ENCODE measurements at regions not wholly inside any gene's neighbourhood (a gene's known extent, or its start where the extent isn't known, plus 50 kb on each side); places are given as distances from the start of the nearest gene placed in this dataset.

DNA sequence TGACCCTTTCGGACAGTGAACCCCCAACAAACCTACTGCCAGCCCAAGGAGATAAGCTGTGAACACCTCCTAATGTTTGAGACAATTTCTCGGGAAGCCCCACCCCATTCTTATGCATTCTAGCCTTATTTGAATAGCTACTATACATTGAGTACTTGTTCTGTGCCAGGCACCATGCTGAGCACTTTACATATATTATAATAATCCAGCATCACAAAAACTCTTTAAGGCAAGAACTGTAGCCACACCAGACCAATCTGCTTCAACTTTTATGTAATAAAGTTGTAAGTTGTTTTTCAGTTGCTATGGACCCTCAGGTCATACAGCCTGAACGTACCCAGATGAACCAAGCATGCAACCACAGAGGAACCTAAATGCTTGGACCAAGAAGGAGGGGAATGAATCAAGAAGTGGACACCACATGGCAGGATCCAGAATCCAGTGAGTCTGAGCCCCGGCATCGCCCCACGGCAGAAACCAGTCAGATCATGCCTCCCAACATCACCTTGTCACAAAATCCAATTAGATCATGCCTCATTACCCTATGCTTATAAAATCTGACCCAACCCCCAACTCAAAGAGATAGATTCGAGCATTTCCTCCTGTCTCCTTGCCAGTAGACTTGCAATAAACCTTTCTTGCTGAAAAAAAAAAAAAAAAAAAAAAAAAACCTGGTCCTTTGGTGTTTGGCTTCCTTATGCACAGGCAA, 225.0 kb downstream of the QDPR start:
- no peak for DNase-seq

DNA sequence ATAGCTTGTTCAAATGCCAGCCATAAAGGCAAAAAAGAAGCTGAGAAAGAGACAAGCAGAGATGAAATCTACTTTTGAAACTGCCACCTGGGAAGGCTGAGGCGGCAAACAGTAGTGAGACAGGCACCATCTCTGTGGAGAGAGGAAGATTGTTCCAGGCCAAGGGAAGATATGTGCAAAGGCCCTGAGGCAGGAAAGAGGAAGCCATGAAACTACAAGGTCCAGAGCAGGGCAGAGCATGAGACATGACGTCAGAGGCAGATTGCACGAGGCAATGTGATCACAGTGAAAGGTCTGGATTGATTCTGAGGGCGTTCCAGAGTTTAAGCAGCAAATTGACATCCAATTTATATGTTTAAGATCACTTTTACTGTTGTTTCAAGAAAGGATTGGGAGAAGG, 226.1 kb downstream of the QDPR start:
- DNase-seq = no peak

DNA sequence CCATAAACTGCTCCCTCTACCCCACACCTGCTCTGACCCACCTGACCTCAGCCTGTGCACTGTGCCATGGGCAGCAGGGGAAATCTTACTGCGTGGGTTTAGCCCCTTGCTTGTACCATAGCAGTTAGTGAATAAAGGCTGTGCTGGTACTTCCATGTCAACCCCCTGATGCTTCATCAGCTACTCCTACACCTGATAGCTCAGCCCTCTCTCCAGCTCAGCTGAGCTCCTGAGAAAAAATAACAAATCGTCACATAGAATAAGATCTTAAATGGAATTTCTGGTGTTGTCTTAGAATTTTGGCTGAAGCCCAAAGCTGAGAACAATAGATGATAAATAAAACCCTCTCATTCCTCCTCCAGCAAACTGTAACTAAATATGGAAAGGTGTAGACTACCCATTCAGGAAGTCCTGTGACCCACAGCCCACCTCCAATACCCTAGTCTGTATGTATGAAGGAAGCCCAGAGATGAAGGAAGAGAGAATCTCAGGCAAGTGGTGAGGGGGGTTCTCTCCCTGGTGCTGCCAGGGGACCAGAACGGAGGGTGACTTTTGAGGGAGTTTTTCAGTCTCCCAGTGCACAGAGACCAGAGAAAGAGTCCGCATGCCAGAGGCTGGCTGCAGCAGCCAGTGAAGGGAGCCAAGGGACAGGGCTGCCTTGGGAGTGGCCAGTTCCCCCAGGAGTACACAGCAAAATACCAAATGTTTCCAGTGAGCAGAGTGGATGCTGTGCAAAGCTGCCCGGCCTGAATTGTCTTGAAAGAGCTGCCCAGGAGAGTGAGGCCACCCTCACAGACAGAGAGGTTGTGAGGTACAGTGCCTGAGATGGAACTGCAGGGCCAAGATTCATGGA, 227.3 kb downstream of the QDPR start:
- DNase-seq = no peak

DNA sequence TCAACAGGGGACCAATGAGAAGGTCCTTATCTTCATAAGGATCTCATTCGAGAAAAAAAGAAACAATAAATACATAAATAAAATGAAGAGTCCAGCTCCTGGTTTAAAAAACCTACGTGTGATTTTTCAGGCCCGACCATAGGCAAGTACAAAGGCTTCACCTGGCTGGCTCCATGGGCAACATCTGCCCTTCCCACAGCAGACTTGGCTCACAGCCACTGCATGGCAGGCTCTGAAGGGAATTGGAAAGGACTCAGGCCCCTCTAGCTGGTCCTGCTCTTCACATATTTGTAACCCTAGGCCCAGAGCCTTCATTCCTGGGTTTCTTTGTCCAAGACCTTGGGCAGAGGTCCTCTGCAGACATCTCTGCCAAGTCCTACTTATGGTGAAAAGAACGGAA, 228.1 kb downstream of the QDPR start:
- DNase-seq = no peak

DNA sequence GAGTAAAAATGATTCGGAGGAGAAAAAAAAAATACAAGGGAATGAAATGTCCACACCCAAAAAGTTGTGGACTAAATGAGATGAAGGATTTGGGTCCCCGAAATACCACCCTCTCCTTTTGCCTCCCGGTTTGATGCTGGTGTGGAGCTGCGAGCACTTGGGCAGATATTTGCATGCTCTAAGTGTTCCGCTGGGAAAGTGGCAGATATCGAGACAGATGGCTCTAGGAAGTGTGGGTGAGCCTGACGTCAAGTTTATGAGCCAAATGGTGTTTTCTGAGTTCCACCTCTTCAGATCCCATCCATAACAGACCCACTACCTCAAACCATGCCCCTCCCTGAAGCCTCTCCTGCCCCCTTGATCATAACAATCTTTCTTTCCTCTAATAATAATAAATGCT, 228.6 kb downstream of the QDPR start:
- DNase-seq = no peak

DNA sequence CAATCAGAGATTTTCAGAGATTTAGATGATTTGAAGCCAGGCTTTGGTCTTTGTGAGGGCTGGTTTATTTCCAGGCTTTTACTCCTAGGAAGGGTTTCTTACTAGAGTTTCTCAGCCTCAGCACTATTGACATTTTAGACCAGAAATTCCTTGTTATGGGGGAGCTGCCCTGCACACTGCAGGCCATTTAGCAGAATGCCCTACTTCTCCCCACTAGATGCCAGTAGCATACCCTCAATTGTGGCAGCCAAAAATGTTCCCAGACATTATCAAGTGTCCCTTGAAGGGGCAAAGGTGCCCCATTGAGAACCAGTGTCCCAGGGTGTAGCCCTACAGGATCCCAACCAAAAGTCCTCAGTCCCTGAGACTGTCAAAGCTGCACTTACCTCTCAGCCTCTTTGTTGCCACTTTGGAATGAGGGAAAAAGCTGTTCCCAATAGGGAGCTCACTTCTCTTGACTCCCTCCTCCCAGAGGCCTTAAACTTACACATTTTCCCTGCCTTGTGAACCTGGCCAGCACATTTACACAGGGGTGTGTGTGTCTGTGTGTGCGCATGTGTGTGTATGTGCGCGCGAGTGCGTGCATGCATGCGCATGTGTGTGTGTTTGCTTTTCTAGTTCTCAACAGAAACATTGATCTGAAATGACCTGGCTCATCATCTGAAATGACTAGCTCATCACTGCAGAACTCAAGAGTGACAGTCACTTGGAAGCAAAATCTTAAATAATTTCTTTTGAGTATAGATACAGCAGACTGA, 231.4 kb downstream of the QDPR start:
- DNase-seq = no peak

DNA sequence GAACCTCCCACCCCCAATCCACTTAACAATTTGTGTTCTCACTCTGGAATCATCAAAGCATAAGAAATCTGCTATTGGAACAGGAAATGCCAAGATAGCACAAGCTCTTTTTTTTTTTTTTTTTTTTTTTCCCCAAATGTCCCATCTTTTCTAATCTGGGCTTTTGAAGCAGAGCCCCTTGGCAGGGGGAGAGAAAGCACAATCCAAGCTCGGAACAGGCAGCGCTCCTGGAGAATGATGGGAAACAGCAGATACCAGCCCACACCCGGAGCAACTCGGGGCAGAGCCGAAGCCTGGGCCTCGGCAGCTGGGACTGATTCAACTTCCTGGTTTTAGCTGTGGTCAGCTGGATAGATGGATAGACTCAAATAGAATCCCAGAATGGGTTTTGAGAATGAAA, 235.1 kb downstream of the QDPR start:
- no peak for DNase-seq

DNA sequence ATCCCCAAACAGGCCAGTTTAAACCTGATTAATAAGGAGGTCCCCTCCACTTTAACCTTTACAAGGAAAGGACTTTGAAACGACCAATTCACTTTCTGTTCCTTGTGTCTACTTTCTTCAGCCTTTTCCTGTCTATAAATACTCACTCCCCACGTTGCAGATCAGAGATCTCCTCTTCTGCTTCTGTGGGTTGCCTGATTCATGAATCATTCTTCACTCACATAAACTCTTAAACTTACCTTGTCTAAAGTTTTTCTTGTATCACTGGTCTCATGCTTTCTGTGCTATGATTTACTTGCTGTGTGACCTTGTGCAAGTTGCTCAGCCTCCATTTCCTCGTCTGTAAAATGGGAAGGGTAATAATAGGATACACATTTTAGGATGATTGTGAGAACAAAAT, 236.1 kb downstream of the QDPR start:
- no peak for DNase-seq

DNA sequence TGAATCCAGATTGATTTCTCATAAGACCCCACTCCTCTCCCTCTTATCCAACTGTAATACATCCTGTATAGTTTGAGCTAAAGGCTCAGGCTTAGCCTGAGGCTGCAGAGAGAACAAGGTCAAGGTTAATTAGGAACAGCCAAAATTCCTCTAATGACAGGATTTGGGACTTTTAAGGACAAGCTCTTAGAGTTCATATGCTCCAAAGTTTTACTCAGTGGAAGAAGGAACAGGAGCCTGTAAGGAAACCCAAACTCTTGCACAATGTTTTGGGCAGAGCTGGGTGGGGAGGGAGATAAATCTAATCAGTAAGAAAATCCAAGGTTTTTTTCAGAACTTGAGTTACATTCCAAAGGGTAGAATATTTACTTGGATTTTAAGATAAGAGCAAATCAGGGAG, 238.8 kb downstream of the QDPR start:
- DNase-seq = no peak

DNA sequence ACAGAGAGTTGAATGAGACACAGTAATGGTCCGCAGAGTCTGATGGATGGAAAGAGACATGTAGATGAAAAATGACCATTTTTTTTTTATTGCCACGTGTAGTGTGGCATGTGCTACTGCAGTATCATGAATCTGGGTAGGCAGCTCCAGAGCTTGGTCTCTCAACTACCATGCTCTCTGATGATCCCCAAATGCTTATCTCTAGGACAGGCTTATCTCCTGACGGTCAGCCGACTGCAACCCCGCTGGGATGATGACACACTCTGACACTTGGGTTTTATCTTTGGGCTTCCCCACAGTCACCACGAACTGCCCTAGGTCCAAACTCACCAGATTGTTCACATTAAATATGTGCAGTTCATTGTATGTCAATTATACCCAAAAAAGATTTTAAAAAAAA, 239.7 kb downstream of the QDPR start:
- no peak for DNase-seq

DNA sequence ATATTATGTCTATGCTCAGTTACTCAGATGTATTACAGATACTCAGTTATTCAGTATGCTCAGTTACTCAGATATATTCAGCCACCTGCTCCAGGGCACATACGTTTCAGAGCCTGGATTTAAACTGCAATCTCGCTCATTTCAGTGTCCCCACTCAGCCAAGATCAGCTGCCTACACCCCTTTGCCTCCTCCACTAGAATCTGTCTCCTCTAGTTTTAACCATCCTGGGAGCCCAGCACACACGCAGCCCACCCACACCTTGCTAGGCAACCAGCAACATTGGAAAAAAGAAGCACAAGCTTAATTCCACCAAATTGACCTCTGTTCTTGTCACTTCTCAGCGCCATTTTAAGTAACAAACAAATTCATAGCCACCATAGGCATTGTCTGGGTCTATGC, 246.2 kb downstream of the QDPR start:
- DNase-seq = no peak

DNA sequence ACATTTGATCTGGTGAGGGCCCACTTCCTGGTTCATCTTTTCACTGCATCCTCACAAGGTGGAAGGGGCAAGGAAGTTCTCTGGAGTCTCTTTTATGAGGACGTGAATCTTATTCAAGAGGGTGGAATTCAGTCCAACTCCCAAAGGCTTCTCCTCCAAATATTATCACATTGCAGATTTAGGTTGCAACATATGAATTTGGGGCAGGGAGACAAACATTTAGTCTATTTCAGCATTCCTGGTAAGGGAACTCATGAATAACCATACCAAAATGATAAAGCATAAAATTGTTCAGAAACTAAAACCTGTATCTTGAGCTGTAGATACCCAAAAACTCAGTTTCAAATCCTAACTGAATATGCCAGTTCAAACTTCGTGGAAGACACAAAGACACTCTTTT, 246.8 kb downstream of the QDPR start:
- DNase-seq = no peak

DNA sequence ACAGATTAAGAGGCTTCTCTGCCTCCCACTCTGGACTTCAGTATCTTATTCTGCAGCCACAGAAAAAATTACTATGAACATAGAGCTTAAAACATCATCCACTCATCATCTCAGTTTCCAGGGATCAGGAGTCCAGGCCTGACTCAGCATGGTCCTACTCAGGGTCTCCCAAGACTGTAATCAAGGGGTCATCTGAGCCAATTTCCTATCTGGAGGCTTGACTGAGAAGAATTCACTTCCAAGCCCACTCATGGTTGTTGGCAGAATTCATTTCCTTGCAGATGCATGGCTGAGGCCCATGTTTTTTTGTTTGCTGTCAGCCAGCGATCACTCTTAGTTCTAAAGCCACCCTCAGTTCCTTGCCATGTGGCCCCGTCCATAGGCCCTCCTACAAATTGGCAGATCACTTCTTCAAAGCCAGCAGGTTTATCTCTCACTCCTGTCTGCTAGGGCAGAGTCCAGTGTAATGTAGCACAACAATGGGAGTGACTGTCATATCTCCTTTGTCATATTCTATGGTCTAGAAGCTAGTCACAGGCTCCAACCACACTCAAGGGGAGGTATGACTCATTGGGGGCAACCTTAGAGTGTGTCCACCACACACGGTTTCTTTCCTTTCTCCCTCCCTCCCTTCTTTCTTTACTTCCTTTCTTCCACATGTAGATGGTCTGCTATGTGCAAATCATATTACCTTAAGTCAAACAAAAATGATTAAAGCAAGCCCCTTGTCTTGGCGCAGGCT, 251.6 kb downstream of the QDPR start:
- no peak for DNase-seq

DNA sequence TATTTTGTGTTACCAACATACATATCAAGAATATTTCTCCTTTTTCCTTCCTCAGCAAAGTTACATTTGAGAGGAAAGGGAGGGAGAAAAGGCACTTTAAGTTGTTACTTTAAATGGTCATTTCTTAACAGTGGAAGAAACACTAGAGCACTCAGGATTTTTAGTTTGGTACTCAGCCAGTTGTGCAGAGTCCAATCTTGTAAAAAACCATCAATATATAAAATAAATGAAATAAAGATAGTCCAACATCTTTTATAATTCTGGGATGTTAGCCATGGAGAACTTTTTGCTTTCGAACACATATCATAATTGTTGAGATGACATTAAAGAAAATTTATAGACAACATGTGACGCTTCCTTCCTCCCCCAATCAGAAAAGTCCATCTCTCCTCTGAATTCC, 253.8 kb downstream of the QDPR start:
- no peak for DNase-seq

DNA sequence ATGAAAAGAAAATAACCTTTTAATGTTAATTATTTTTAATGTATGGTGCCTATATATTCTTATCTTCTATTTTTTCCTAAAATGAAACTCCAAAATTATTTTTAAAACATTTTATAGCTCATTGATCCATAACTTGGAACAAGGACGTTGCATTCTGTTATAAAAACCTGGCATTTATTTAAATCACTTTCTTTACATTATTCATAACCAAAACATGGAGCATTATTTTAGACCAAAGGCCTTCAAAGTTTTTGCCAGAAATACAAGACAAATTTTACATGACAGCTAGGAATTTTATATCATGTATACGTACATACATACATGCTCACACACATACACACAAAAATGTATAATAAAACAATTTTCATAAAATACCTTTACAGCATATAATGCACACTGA, 259.8 kb downstream of the QDPR start:
- no peak for DNase-seq

DNA sequence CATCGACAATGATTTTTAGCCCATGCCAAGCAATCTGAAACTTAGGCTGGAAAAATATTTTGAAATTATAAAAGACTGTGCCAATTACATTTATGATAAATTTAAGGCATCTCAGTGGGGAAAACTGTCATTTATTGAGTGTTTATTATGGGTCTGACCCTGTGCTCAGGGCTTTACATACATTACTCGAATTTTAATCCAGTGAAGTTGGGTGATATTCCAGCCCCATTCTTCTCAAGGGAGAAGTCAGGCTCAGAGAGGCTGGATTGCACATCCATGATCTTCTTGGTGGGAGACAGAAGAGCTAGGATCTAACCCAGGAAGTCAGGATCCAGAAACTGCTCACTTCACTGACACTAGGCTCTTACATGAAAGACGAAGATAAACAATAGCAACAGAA, 260.8 kb downstream of the QDPR start:
- DNase-seq = no peak

DNA sequence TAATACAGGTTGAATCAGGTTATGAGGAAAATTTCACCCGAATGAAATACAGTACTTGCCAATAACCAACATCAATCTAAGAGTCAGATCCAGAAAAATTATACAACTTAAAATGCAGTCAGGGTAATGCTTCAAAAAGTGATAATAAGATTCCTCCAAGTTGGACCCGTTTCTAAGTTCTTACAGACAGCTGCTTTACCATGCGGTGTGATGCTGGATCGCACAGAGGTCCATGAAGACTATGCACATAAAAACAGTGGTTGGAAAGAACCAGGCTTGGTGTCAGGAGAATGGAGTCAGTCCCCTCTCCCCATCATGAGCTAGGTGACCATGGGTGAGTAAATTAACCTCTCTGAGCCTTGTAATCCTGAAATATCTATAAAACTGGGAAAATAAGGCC, 261.3 kb downstream of the QDPR start:
- DNase-seq = no peak

DNA sequence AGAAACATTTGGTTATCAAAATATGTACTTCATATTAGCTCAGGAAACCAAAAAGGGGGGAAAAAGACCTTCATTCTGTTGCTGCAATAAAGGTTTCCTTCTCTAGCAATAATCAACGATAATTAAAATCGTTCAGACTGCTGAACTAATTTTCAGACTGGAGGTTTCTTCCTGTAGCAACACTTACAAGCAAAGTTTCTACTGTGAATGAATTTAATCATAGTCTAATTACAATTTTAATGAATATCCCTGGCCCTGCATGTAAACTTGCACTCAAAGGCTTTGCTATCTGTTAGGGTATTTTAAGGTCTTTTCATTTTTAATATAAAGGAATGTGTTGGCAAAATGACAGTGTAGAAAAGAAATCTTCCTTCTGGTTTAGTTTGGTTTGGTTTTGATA, 265.2 kb downstream of the QDPR start:
- no peak for DNase-seq

DNA sequence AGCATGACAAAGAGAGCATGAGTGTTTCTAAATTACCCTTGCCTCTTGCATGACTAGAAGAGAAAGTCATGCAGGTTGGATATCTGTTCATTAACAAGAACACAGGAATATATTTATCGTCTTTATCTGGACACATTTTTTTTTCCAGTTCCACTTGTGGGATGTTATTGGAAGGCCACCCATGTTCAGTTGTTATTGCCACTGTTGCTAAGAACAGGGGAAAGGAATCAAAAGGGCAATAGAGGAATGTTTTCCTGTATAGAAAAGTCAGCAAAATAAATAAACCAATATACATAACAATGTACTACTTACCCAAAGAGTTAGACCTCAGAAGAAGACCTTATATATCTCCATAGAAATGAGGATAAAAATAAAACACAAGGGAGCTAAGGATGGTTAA, 270.1 kb downstream of the QDPR start:
- no peak for DNase-seq

DNA sequence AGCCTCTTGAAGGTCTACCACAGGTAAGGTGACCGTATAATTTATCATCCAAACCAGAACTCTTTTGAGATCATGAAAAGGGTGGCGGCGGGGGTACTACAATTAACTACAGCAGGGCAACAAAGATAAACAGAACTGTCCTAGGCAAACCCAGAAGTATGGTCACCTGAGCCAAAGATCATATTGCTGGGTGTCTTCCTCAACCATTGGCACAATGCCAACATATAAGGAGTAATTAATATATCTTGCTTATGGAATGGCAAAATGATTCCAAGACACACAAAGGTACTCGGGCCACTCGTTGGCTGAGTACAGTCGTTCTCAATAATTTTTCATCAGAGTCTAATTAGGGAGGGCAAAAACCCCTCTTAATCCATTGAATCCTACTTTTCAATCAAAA, 273.3 kb downstream of the QDPR start:
- no peak for DNase-seq

DNA sequence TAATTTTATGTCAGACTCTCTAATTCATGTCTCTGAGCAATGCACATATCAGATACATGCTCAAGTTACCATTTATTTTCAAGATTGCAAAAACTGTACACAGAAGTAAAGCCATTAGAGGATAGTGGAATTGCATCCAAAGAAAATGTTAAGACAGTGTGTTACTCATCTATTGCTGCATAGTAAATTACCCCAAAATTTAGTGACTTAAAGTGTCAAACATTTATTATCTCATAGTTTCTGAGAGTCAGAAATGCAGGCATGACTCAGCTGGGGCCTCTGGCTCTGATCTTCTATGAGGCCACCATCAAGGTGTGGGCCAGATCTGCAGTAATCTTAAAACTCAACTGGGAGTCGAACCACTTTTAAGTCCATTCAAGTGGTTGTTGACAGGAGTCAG, 275.2 kb downstream of the QDPR start:
- DNase-seq = no peak

DNA sequence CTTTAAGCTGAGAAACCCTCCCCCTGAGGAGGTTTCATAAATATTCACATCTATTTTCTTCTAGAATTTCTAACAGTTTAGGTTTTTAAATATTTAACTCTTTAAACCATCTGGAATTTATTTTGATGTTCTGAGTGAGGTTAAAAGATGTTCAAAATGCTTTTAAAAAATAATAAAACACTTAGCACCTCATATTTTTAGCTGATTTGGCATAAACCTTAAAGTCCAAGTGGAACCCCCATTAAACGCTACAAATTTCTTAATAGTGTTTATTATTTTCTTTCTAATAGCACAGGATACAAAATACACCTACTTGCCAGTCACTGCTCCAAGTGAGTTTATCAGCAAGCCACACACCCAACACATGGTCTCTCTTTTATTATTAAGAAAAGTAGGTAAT, 277.2 kb downstream of the QDPR start:
- DNase-seq = no peak

DNA sequence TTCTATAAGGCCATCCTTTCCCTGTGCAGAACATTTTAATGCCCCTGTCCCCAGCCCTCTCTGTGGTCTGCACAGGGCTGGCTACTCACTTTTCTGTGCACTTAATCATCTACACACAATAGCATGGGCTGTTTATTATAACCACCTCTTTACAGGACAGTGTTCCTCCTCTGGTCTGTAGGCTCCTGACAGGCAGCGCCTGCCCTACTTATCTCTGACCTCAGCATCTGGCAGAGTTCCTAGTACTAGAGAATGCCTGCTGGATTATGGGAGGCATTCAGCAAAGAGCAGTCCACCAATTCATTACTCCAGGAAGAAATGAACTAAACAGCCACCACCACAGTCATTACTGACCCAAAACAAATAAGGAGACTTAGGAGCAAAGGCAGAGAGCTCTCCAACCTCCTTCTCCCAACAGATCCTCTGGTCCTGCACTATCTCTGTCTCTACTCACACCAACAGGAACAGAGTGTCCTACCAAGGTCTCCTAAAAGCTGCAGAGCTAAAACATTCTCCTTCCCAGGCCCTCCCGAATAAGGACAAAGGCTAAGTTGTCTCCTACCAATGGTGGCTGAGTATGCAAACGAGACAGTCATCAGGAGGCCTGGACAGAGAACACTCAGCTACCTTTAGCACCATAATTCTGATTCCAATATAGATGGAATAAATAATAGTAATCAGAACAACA, 279.2 kb downstream of the QDPR start:
- no peak for DNase-seq

Measured in AML-193 (cell line).